ENCODE measurements at regions not wholly inside any gene's neighbourhood (a gene's known extent, or its start where the extent isn't known, plus 50 kb on each side); places are given as distances from the start of the nearest gene placed in this dataset.

GRCh38 chr12:118611295-118611694, 234.9 kb downstream of the SUDS3 start:
- no peak for DNase-seq (ENCODE audit: extremely low read depth in 1 of 4, low spot score in 3 of 4)
- no peaks in the 10 kb centered on the region for H3K9me1 ChIP-seq (ENCODE audit: control insufficient read depth, insufficient read depth, low read length)
- ChIA-PET CTCF (ENCODE audit: low intra/inter-chr PET ratio) (no interaction called here), POLR2A (no interaction called here)
- H4K20me1 ChIP-seq (replicated peaks; ENCODE audit: control insufficient read depth, insufficient read depth, low read length): no peaks in the 10 kb centered on the region
- no peaks in the 10 kb centered on the region for H3K36me3 ChIP-seq (ENCODE audit: control insufficient read depth, insufficient read depth, low read length)
- H3K9ac ChIP-seq (ENCODE audit: insufficient read depth in 1 of 2, low read depth in 2 of 2, low read length in 2 of 2): no peak overlapping the region
- no peaks in the 10 kb centered on the region for H3K79me2 ChIP-seq (ENCODE audit: control insufficient read depth, insufficient read depth, low read length)
- no peak overlapping the region for H2AFZ ChIP-seq (ENCODE audit: low read depth, low read length)
- peaks cover 0 to 2% of the 10 kb centered on the region in 2 experiments; a peak in 1 of 5 replicates for H3K27me3 ChIP-seq (ENCODE audit: control insufficient read depth in 2 of 2, insufficient read depth in 2 of 2, low read length in 2 of 2)
- H3K9me3 ChIP-seq (replicated peaks; ENCODE audit: control insufficient read depth, insufficient read depth, low read depth, low read length): no peaks in the 10 kb centered on the region
- no peak overlapping the region for H3K27ac ChIP-seq (ENCODE audit: extremely low read depth, low read depth, low read length)
- no peak for FAIRE-seq
- intact Hi-C loops (cut with micrococcal nuclease) (no loop called here), in situ Hi-C loops (cut with MboI) (no loop called here)
- no peaks in the 10 kb centered on the region; a peak in 2 of 5 replicates for H3K4me1 ChIP-seq (replicated peaks in 1 of 2; ENCODE audit: control insufficient read depth in 2 of 2, insufficient read depth in 2 of 2, low read length in 2 of 2)
- BruUV-seq (replicated peaks): no TSS peak
- ATAC-seq: no peak
- no peak overlapping the region for H3K4me3 ChIP-seq
- TF ChIP-seq ZFP1 (CRISPR knock-in tag; IDR thresholded peaks at IDR 0.05): no peak
- no peak for TF ChIP-seq PBX2 (CRISPR knock-in tag; IDR thresholded peaks at IDR 0.05; ENCODE audit: low read depth)
- 0 out of 2 replicates have a peak, but pooled peaks have one; percentile 19 for TF ChIP-seq PBX2 (tag; conservative IDR thresholded peaks at IDR 0.05; ENCODE audit: low read depth)
- TF ChIP-seq MEIS2 (IDR thresholded peaks at IDR 0.05; ENCODE audit: partially characterized antibody): peak; percentile 20
- no peak overlapping the region for H3K4me2 ChIP-seq (ENCODE audit: insufficient read depth, low read length)
- 6% methylated on average over 9 of the region's 9 CpGs for WGBS (ENCODE audit: insufficient coverage, low coverage, missing lambda C conversion rate)
